Upper lobe of right lung (tissue), 1 donor: ENCODE measurements at regions not wholly inside any gene's neighbourhood (a gene's known extent, or its start where the extent isn't known, plus 50 kb on each side); places are given as distances from the start of the nearest gene placed in this dataset.

Experiments
- ATAC-seq: fragments of 200-7000 bp; cut with Tn5 transposase; one replicate; pipeline ENCODE4 v1.9.1; 2020; ENCODE audit warnings: mild to moderate bottlenecking, moderate library complexity
- DNase-seq: peaks from one replicate; pipeline ENCODE4 v3.0.0-alpha.2; 2020
- H3K27ac ChIP-seq: fragments of 200-600 bp; one replicate; pipeline ENCODE4 v1.8.0; 2022
- H3K27me3 ChIP-seq: fragments of 200-600 bp; one replicate; pipeline ENCODE4 v1.8.0; 2022; ENCODE audit warnings: mild to moderate bottlenecking
- H3K36me3 ChIP-seq: fragments of 200-600 bp; one replicate; pipeline ENCODE4 v1.8.0; 2022
- H3K4me1 ChIP-seq: fragments of 200-600 bp; one replicate; pipeline ENCODE4 v1.8.0; 2022
- H3K4me3 ChIP-seq: fragments of 200-600 bp; one replicate; pipeline ENCODE4 v1.8.0; 2022; ENCODE audit warnings: mild to moderate bottlenecking
- H3K9me3 ChIP-seq: fragments of 200-600 bp; one replicate; pipeline ENCODE4 v1.8.0; 2022
- CTCF ChIP-seq: fragments of 200-600 bp; IDR thresholded peaks from one replicate; pipeline ENCODE4 v1.8.0; 2022; ENCODE audit warnings: antibody characterized with exemption
- intact Hi-C: fragments of 100-400 bp; cut with DNase I; formaldehyde crosslinking; loops from one replicate; pipeline ENCODE4 v1.11.0; 2022
- donor health status: DM: no; HTN: yes; CAD: no; lungs with severe emphysema.

DNA sequence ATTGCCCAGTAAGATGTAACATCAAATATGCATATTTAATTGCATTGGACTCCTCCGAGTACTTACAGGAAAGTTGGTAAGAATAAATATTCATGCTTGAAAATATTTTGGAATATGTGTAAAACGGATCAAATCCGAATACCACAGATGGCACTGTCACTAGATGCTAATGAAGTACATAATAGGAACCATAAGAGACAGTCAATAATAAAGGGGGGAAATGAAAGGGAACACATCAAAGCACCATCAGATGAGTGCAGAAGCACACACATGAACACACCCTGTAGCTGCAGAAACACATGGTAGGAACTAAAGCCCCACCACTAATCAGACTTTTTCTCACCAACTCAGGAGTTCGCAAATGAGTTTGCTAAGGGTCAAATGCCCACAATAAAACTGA is 52.2 kb upstream of the PAGE5 start:
- no peaks in the 10 kb centered on the region for H3K4me1 ChIP-seq
- H3K4me3 ChIP-seq = no peak overlapping the region
- H3K36me3 ChIP-seq = no peaks in the 10 kb centered on the region
- ATAC-seq (no peak), DNase-seq (no peak)
- intact Hi-C loops = no loop called here
- H3K27ac ChIP-seq = no peak overlapping the region
- H3K27me3 ChIP-seq = no peaks in the 10 kb centered on the region
- TF ChIP-seq CTCF = no peak
- no peaks in the 10 kb centered on the region for H3K9me3 ChIP-seq

DNA sequence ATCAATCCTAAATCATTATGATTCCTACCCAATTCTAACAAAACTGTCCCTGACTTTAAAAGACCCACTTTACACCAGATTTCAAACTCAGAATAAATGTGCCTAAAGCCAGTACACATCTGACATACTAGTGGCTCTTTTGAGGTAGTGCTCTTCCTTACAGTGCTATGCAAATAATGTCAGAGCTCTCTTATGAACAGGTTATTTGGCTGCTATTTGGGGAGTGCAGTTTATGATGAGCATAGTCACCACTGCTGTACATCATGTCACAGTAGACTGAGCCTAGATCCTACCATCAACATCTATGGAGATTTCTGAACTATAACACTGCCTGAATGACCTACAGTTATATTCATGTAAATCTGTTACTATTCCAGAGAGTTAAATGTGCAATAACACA is 50.4 kb upstream of the PAGE5 start:
- no peaks in the 10 kb centered on the region for H3K36me3 ChIP-seq
- H3K27ac ChIP-seq = no peak overlapping the region
- H3K27me3 ChIP-seq = no peaks in the 10 kb centered on the region
- H3K4me1 ChIP-seq = no peaks in the 10 kb centered on the region
- intact Hi-C loops = no loop called here
- no peak for TF ChIP-seq CTCF
- ATAC-seq (no peak), DNase-seq (no peak)
- H3K9me3 ChIP-seq = no peaks in the 10 kb centered on the region
- H3K4me3 ChIP-seq = no peak overlapping the region
